HEK293 (cell line): ENCODE measurements at regions not wholly inside any gene's neighbourhood (a gene's known extent, or its start where the extent isn't known, plus 50 kb on each side); places are given as distances from the start of the nearest gene placed in this dataset.
"Not testable (repeated sequence)": the region's sequence is repeated elsewhere in the genome, so short reads cannot be mapped to it uniquely, and the experiment has no call there.

Experiments
- CTCF ChIA-PET: fragments of 350-600 bp; formaldehyde crosslinking; extraction: SDS; loops from one replicate; lab custom pipeline; 2021; ENCODE audit warnings: antibody characterized with exemption; lab: Yijun Ruan, JAX
- POLR2A ChIA-PET: fragments of 300-600 bp; formaldehyde crosslinking; extraction: SDS; loops from one replicate; lab custom pipeline; 2020; ENCODE audit warnings: antibody characterized with exemption, inconsistent platforms; lab: Yijun Ruan, JAX
- H3K27ac ChIP-seq: fragments of 200-500 bp; sonication (Bioruptor generic); 2 replicates; pipeline ENCODE4 v1.5.1; 2014; ENCODE audit warnings: low read depth, low read length, control low read depth, inconsistent platforms; ENCODE audit errors: extremely low read depth
- H3K36me3 ChIP-seq, 2 experiments: fragments of 200-500 bp in 1 of 2; sonication (Bioruptor generic) in 1 of 2; 1 replicate in 1 of 2; 2 replicates in 1 of 2; pipeline ENCODE4 v1.5.1; 2014 to 2017; ENCODE audit warnings: inconsistent platforms in 2 of 2, low read length in 2 of 2; ENCODE audit not compliant: control insufficient read depth in 2 of 2, insufficient read depth in 1 of 2
- H3K4me1 ChIP-seq: fragments of 200-500 bp; sonication (Bioruptor generic); 2 replicates; pipeline ENCODE4 v1.5.1; 2014; ENCODE audit warnings: mild to moderate bottlenecking, low read length, inconsistent platforms; ENCODE audit not compliant: control insufficient read depth, insufficient read depth
- H3K4me3 ChIP-seq: 2 replicates; pipeline ENCODE4 v1.5.1; 2011; ENCODE audit warnings: low read depth, mild to moderate bottlenecking, control low read depth, low read length, moderate library complexity
- H3K9me3 ChIP-seq: fragments of 200-500 bp; sonication (Bioruptor generic); 2 replicates; pipeline ENCODE4 v1.5.1; 2014; ENCODE audit warnings: low read depth, low read length, inconsistent platforms; ENCODE audit not compliant: control insufficient read depth, insufficient read depth
- IKZF3 ChIP-seq: fragments of 450-650 bp; IDR thresholded peaks from 2 replicates; pipeline ENCODE4 v1.5.0; 2018; ENCODE audit warnings: missing biosample characterization, mild to moderate bottlenecking, missing genetic modification characterization, moderate library complexity
- PRDM1 ChIP-seq: fragments of 450-650 bp; formaldehyde crosslinking; IDR thresholded peaks from 2 replicates; pipeline ENCODE4; 2016; ENCODE audit warnings: missing biosample characterization, missing genetic modification characterization
- SCRT2 ChIP-seq: fragments of 450-650 bp; formaldehyde crosslinking; IDR thresholded peaks from 2 replicates; pipeline ENCODE4 v1.5.1; 2016; ENCODE audit warnings: missing biosample characterization, missing genetic modification characterization
- ZBTB26 ChIP-seq: fragments of 450-650 bp; formaldehyde crosslinking; optimal IDR thresholded peaks from 2 replicates; pipeline ENCODE3; 2016; ENCODE audit warnings: missing biosample characterization, mild to moderate bottlenecking, missing genetic modification characterization
- ZNF112 ChIP-seq: fragments of 450-650 bp; formaldehyde crosslinking; IDR thresholded peaks from 2 replicates; pipeline ENCODE4 v1.5.0; 2017; ENCODE audit warnings: missing biosample characterization, missing genetic modification characterization
- ZNF174 ChIP-seq: fragments of 450-650 bp; formaldehyde crosslinking; IDR thresholded peaks from 2 replicates; pipeline ENCODE4 v1.5.0; 2017; ENCODE audit warnings: missing biosample characterization, mild to moderate bottlenecking, missing genetic modification characterization
- ZNF184 ChIP-seq: fragments of 450-650 bp; IDR thresholded peaks from 2 replicates; pipeline ENCODE4 v1.5.1; 2018; ENCODE audit warnings: missing biosample characterization, mild to moderate bottlenecking, missing genetic modification characterization
- ZNF391 ChIP-seq: fragments of 450-650 bp; formaldehyde crosslinking; IDR thresholded peaks from 2 replicates; pipeline ENCODE4 v1.5.1; 2016; ENCODE audit warnings: low read depth, missing biosample characterization, missing genetic modification characterization, borderline replicate concordance
- ZNF404 ChIP-seq: fragments of 450-650 bp; formaldehyde crosslinking; IDR thresholded peaks from 2 replicates; pipeline ENCODE4 v1.5.1; 2017; ENCODE audit warnings: missing biosample characterization, missing genetic modification characterization
- ZNF518A ChIP-seq: fragments of 450-650 bp; formaldehyde crosslinking; conservative IDR thresholded peaks from 2 replicates; pipeline ENCODE4 v1.5.1; 2016; ENCODE audit warnings: low read depth, missing biosample characterization, missing genetic modification characterization
- ZNF530 ChIP-seq: fragments of 450-650 bp; formaldehyde crosslinking; IDR thresholded peaks from 2 replicates; pipeline ENCODE4 v1.5.1; 2016; ENCODE audit warnings: low read depth, missing biosample characterization, missing genetic modification characterization
- ZNF548 ChIP-seq: fragments of 450-650 bp; formaldehyde crosslinking; IDR thresholded peaks from 2 replicates; pipeline ENCODE4 v1.5.1; 2016; ENCODE audit warnings: missing biosample characterization, missing genetic modification characterization
- ZNF580 ChIP-seq: fragments of 450-650 bp; formaldehyde crosslinking; IDR thresholded peaks from 2 replicates; pipeline ENCODE4 v1.5.1; 2016; ENCODE audit warnings: missing biosample characterization, missing genetic modification characterization
- ZNF610 ChIP-seq: fragments of 450-650 bp; formaldehyde crosslinking; IDR thresholded peaks from 2 replicates; pipeline ENCODE4 v1.5.1; 2016; ENCODE audit warnings: missing biosample characterization, missing genetic modification characterization, borderline replicate concordance
- ZNF639 ChIP-seq: fragments of 450-650 bp; formaldehyde crosslinking; IDR thresholded peaks from 2 replicates; pipeline ENCODE4 v1.5.1; 2016; ENCODE audit warnings: missing biosample characterization, missing genetic modification characterization
- ZNF677 ChIP-seq: fragments of 450-650 bp; IDR thresholded peaks from 2 replicates; pipeline ENCODE4 v1.5.0; 2018; ENCODE audit warnings: missing biosample characterization, mild to moderate bottlenecking, missing genetic modification characterization, moderate library complexity

GRCh38 chr14:100004392-100004791 lies 60.8 kb upstream of the EVL start (continued):
- peak; percentile 51; the same call in 1 of the 2 replicates for TF ChIP-seq ZNF174
- TF ChIP-seq ZNF391 (tag by site-specific recombination) = no peak
- no peak for TF ChIP-seq SCRT2 (tag by site-specific recombination)
- no peak for TF ChIP-seq ZNF639 (tag by site-specific recombination)
- TF ChIP-seq ZNF184 (tag by site-specific recombination) = peak; percentile 43; the same call in 1 of the 2 replicates
- no peak for TF ChIP-seq ZNF548
- TF ChIP-seq ZNF518A = peak; percentile 44; the same call in 1 of the 2 replicates
- peak; percentile 62; the same call in 1 of the 2 replicates for TF ChIP-seq ZNF610
- TF ChIP-seq ZNF404 = no peak
- TF ChIP-seq ZNF677 = no peak

- TF ChIP-seq ZBTB26 (no peak), ZNF112 (tag by site-specific recombination) (no peak), ZNF580 (no peak), ZNF530 (tag by site-specific recombination) (no peak), PRDM1 (no peak)
- CTCF ChIA-PET = interaction anchor here (1.3 to 1.5 kb wide), 2 partner anchors 11 to 101 kb away, joined by 3 to 4 read pairs; no protein-coding TSS in a partner anchor
- Histone ChIP-seq H3K4me1 (peaks cover 22% of the 10 kb centered on the region), H3K36me3 (no peaks in the 10 kb centered on the region), H3K4me3 (no peak overlapping the region), H3K9me3 (no peaks in the 10 kb centered on the region), H3K27ac (no peak overlapping the region)
- POLR2A ChIA-PET = no interaction called here
Observed at GRCh38 chr14:100007254-100007653, 58.0 kb upstream of the EVL start.

- H3K9me3 ChIP-seq, CTCF ChIA-PET: not testable (repeated sequence)
Observed at GRCh38 chr14:100009802-100010201, 55.4 kb upstream of the EVL start.

More at GRCh38 chr14:100009802-100010201, 55.4 kb upstream of the EVL start:
- H3K36me3 ChIP-seq, POLR2A ChIA-PET, H3K27ac ChIP-seq, H3K4me3 ChIP-seq: not testable (repeated sequence)
- TF ChIP-seq IKZF3 (tag by site-specific recombination) = peak; percentile 65
- peaks cover 26% of the 10 kb centered on the region for H3K4me1 ChIP-seq
